ACC112 (cell line): ENCODE measurements at regions not wholly inside any gene's neighbourhood (a gene's known extent, or its start where the extent isn't known, plus 50 kb on each side); places are given as distances from the start of the nearest gene placed in this dataset.

Experiments used
- H2AFZ ChIP-seq: fragments of 200-600 bp; sonication (generic); one replicate; pipeline ENCODE4 v1.6.0; 2017; ENCODE audit warnings: antibody characterized with exemption, low read length; ENCODE audit not compliant: unreplicated experiment
- H3K27ac ChIP-seq: fragments of 200-600 bp; sonication (generic); 2 replicates; pipeline ENCODE4 v1.5.1; 2014; ENCODE audit warnings: low read depth, mild to moderate bottlenecking, antibody characterized with exemption, low read length, moderate library complexity
- H3K27me3 ChIP-seq: fragments of 200-600 bp; sonication (generic); 2 replicates; pipeline ENCODE4 v1.6.1; 2014; ENCODE audit warnings: mild to moderate bottlenecking, antibody characterized with exemption, low read length, moderate library complexity, mixed read lengths; ENCODE audit not compliant: insufficient read depth
- H3K36me3 ChIP-seq: fragments of 200-600 bp; sonication (generic); 2 replicates; pipeline ENCODE4 v1.6.1; 2016; ENCODE audit warnings: mild to moderate bottlenecking, antibody characterized with exemption, low read length, moderate library complexity, mixed read lengths; ENCODE audit not compliant: insufficient read depth
- H3K4me1 ChIP-seq: fragments of 200-600 bp; sonication (generic); one replicate; pipeline ENCODE4 v1.6.1; 2016; ENCODE audit warnings: low read length, mixed read lengths; ENCODE audit not compliant: insufficient read depth, unreplicated experiment, control insufficient read depth
- H3K4me3 ChIP-seq: fragments of 200-600 bp; sonication (generic); 2 replicates; pipeline ENCODE4 v1.5.1; 2014; ENCODE audit warnings: mild to moderate bottlenecking, low read depth, low read length
- H3K79me2 ChIP-seq: fragments of 200-600 bp; sonication (generic); one replicate; pipeline ENCODE4 v1.6.0; 2016; ENCODE audit warnings: low read length; ENCODE audit not compliant: control insufficient read depth, unreplicated experiment, insufficient read depth

GRCh38 chr7:94169682-94170081, 165.5 kb upstream of the BET1 start:
- no peak overlapping the region for H3K27ac ChIP-seq
- H3K4me1 ChIP-seq: peaks cover 4% of the 10 kb centered on the region
- H2AFZ ChIP-seq: no peak overlapping the region
- no peaks in the 10 kb centered on the region for H3K79me2 ChIP-seq
- no peaks in the 10 kb centered on the region for H3K36me3 ChIP-seq
- H3K4me3 ChIP-seq: no peak overlapping the region
- H3K27me3 ChIP-seq: no peaks in the 10 kb centered on the region

- Histone ChIP-seq H3K27me3 (no peaks in the 10 kb centered on the region), H3K27ac (no peak overlapping the region), H2AFZ (peak overlapping the region; percentile 89), H3K79me2 (no peaks in the 10 kb centered on the region), H3K4me3 (peak overlapping the region; percentile 31; the same call in 1 of the 2 replicates), H3K36me3 (no peaks in the 10 kb centered on the region), H3K4me1 (peaks cover 4% of the 10 kb centered on the region)
Observed at GRCh38 chr7:94170836-94171235, 166.7 kb upstream of the BET1 start.

- H3K27me3 ChIP-seq: no peaks in the 10 kb centered on the region
- no peaks in the 10 kb centered on the region for H3K79me2 ChIP-seq
- no peaks in the 10 kb centered on the region for H3K36me3 ChIP-seq
- no peak overlapping the region for H2AFZ ChIP-seq
- peaks cover 4% of the 10 kb centered on the region for H3K4me1 ChIP-seq
- no peak overlapping the region for H3K4me3 ChIP-seq
- H3K27ac ChIP-seq: no peak overlapping the region
Observed at GRCh38 chr7:94173436-94173835, 169.3 kb upstream of the BET1 start.

GRCh38 chr7:94174375-94174774, 170.2 kb upstream of the BET1 start:
- Histone ChIP-seq H3K36me3 (no peaks in the 10 kb centered on the region), H3K27me3 (no peaks in the 10 kb centered on the region)

GRCh38 chr7:94174956-94175355, 170.8 kb upstream of the BET1 start:
- Histone ChIP-seq H3K27me3 (no peaks in the 10 kb centered on the region), H2AFZ (no peak overlapping the region), H3K4me1 (peaks cover 4% of the 10 kb centered on the region), H3K4me3 (no peak overlapping the region), H3K79me2 (no peaks in the 10 kb centered on the region), H3K36me3 (no peaks in the 10 kb centered on the region), H3K27ac (no peak overlapping the region)

More at GRCh38 chr7:94174375-94174774, 170.2 kb upstream of the BET1 start:
- H3K4me3 ChIP-seq: no peak overlapping the region
- peaks cover 4% of the 10 kb centered on the region for H3K4me1 ChIP-seq
- H2AFZ ChIP-seq: no peak overlapping the region
- H3K27ac ChIP-seq: no peak overlapping the region
- no peaks in the 10 kb centered on the region for H3K79me2 ChIP-seq

GRCh38 chr7:94176694-94177200, 172.6 kb upstream of the BET1 start:
- H3K27me3 ChIP-seq: no peaks in the 10 kb centered on the region
- no peak overlapping the region for H3K4me3 ChIP-seq
- no peaks in the 10 kb centered on the region for H3K36me3 ChIP-seq
- no peak overlapping the region for H3K27ac ChIP-seq
- no peaks in the 10 kb centered on the region for H3K79me2 ChIP-seq
- peaks cover 3% of the 10 kb centered on the region for H3K4me1 ChIP-seq
- H2AFZ ChIP-seq: no peak overlapping the region

DNA sequence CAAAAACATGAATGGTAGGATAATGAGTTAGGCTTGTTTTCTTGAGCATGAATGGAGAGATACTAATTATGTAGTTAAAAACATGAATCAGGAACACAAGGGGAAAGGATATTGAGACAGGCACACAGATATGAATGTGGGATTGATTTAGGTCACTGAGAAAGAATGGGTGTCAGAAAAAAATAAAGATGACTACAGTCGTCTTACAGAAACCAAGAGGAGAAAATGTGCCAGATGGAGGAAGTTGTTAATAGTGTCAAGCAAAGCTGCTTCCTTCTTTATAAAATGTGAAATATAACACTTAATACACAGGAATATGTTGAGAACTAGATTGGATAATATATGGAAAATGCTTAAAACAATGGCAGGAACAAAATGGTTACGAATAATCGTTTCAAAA, 173.3 kb upstream of the BET1 start:
- Histone ChIP-seq H3K27ac (no peak overlapping the region), H3K27me3 (no peaks in the 10 kb centered on the region), H3K79me2 (no peaks in the 10 kb centered on the region), H2AFZ (no peak overlapping the region), H3K4me3 (no peak overlapping the region), H3K36me3 (no peaks in the 10 kb centered on the region), H3K4me1 (peaks cover 10% of the 10 kb centered on the region)

- Histone ChIP-seq H3K4me3 (no peak overlapping the region), H3K36me3 (no peaks in the 10 kb centered on the region), H3K27ac (no peak overlapping the region)
Observed at GRCh38 chr7:94178230-94178629, 174.1 kb upstream of the BET1 start.

DNA sequence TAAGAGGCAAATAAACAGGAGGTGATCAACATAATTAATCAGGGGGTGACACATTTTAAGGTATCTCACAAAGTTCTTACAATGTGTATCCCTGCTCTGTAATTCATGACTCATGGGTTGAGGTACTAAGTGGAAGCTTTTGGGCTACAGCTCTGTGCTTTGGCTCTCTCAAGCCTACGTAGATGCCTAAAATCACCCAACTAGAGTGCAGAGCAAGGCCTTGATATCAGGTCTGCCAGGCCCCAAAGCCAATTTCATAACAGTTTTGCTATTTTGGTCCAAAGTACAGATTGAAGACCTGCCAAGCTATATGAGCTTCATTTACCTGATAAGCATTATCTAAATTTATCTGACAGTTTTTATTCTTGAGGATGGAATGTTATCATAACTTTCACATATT, 175.3 kb upstream of the BET1 start:
- no peak overlapping the region for H3K4me3 ChIP-seq
- H3K36me3 ChIP-seq: no peaks in the 10 kb centered on the region
- peaks cover 26% of the 10 kb centered on the region for H3K4me1 ChIP-seq
- no peaks in the 10 kb centered on the region for H3K79me2 ChIP-seq
- H3K27ac ChIP-seq: no peak overlapping the region
- H3K27me3 ChIP-seq: no peaks in the 10 kb centered on the region
- H2AFZ ChIP-seq: no peak overlapping the region

More at GRCh38 chr7:94178230-94178629, 174.1 kb upstream of the BET1 start:
- Histone ChIP-seq H3K27me3 (no peaks in the 10 kb centered on the region), H3K79me2 (no peaks in the 10 kb centered on the region), H2AFZ (no peak overlapping the region), H3K4me1 (peaks cover 17% of the 10 kb centered on the region)

DNA sequence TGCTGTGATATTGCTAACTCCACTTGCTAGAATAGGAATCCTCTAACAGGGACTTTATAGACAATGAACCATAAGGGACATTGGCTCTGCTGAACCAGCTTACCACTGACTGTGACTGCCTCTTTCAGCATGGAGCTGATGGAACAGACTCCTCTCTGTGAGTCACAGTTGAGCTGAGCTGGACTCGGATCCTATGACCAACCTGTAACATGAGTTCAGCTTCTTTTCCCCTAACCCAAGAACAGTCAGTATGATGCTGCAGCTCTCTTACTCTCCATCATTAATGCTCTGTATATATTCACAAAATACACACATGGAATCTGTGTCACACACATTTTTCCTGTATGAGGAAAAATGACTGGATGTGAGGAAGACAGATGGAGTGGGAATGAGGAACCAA, 177.9 kb upstream of the BET1 start:
- no peak overlapping the region for H3K4me3 ChIP-seq
- peak overlapping the region; percentile 100 for H3K27ac ChIP-seq
- H3K4me1 ChIP-seq: peaks cover 30% of the 10 kb centered on the region
- H2AFZ ChIP-seq: no peak overlapping the region
- no peaks in the 10 kb centered on the region for H3K27me3 ChIP-seq
- no peaks in the 10 kb centered on the region for H3K79me2 ChIP-seq
- H3K36me3 ChIP-seq: no peaks in the 10 kb centered on the region

DNA sequence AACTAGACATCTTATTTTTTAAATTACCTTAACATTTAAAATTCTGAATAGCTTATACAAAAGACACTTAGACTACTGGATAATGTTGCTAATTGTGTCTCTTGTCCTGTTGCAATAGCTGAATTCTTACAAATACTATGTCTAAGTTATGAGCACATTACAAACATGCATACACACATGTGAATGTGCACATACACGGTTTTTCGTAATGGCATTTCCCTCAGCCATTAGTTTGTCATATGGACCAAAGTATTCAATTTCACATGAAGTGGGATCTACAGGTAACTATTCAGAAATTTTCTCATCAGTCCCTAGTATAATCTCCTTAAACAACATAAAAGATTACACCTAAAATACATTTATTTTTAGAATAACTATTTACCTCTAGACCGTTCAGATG, 178.6 kb upstream of the BET1 start:
- H3K27me3 ChIP-seq: no peaks in the 10 kb centered on the region
- peak overlapping the region; percentile 50 for H3K4me3 ChIP-seq
- H3K79me2 ChIP-seq: no peaks in the 10 kb centered on the region
- no peak overlapping the region for H2AFZ ChIP-seq
- H3K27ac ChIP-seq: peak overlapping the region; percentile 100
- no peaks in the 10 kb centered on the region for H3K36me3 ChIP-seq
- H3K4me1 ChIP-seq: peaks cover 30% of the 10 kb centered on the region
